GM21825 (cell line): ENCODE measurements at regions not wholly inside any gene's neighbourhood (a gene's known extent, or its start where the extent isn't known, plus 50 kb on each side); places are given as distances from the start of the nearest gene placed in this dataset.
"Not testable (repeated sequence)": the region's sequence is repeated elsewhere in the genome, so short reads cannot be mapped to it uniquely, and the experiment has no call there.

ENCODE experiments used
- ATAC-seq: cut with Tn5 transposase; IDR thresholded peaks from one replicate; pipeline ENCODE4 v1.9.1; 2021; ENCODE audit warnings: mild to moderate bottlenecking, moderate library complexity; ENCODE audit not compliant: unreplicated experiment

- ATAC-seq: no peak
Measured at GRCh38 chr7:125085084-125085483, 155.5 kb upstream of the POT1 start.

GRCh38 chr7:125084196-125084595, 154.6 kb upstream of the POT1 start:
- ATAC-seq: no peak

DNA sequence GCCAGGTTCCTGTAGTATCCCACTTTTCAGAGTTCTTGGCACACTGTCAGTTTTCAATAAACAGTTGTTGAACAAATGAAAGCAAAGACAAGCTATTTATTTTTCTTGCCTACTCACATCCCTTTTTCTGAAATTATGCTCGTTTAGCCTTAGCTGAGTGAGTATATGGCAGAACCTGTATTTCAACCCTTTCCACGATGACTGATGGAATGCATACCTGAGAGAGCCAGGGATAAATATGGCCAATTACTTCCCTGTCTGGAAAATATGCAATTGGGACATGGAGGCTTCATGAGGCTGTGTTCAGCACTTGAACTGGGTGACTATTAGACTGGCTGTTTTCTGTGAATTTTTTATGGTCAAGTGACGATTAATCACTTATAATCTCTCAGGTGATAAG, 144.5 kb upstream of the POT1 start:
- no peak for ATAC-seq

DNA sequence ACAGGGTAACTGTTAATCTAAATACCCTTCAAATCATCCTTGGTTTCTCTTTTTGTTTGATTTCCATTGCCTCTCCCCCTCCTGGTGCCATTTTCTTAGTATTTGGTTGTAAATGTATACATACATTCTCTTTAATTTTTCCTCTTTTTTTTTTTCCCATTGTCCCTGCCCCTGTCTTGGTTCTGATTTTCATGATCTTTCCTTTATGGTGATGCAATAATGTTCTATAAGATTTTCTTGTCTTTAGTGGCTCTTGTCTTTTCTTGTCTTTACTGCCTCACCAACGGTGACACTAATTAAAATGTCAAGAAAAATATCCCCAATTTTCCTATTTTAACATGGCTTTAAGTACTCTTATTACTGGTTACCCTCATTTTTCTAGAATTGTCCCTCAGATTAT, 135.9 kb upstream of the POT1 start:
- no peak for ATAC-seq

GRCh38 chr7:125065001-125065400, 135.4 kb upstream of the POT1 start:
- no peak for ATAC-seq

GRCh38 chr7:125061776-125062397, 132.3 kb upstream of the POT1 start:
- ATAC-seq: peak; percentile 82

DNA sequence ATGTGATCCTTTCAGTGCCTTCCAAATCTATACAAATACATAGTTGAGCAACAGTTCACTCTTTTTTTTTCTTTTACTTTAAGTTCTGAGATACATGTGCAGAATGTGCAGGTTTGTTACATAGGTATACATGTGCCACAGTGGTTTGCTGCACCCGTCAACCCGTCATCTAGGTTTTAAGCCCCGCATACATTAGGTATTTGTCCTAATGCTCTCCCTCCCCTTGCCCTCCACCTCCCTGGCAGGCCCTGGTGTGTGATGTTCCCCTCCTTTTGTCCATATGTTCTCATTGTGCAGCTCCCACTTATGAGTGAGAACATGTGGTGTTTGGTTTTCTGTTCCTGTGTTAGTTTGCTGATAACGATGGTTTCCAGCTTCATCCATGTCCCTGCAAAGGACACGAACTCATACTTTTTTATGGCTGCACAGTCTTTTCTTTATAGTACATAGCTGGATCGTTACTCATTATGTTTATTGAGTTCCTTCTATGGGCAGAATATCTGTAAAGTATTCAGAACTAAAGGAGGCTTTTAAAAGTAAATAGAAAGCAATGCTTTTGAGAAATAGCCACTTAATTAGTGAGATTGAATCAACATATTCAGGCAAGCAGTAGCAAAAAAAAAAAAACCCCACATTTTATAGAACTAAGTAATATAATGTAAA, 131.6 kb upstream of the POT1 start:
- ATAC-seq: not testable (repeated sequence)

- no peak for ATAC-seq
Measured at GRCh38 chr7:125059861-125060456, 130.3 kb upstream of the POT1 start.

- ATAC-seq: no peak
Measured at GRCh38 chr7:125057963-125058362, 128.3 kb upstream of the POT1 start.

DNA sequence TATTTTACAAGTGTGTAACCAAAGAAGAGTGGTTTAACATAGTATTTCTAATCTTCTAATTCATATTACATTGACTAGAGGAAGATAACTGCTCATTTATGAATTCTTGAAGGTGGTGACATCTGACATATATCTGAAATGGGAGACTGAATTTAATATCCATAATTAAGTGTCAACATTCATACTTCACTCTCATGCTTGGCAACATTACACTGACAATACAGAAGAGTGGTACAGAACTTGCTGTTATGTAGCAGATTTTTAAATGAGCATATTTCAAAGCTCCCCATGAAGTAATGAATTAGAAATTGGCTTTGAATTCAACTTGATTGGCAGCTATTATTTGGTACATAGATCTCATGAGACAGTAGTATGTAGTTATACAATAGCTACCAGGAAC, 125.8 kb upstream of the POT1 start:
- no peak for ATAC-seq

GRCh38 chr7:125046767-125047166, 117.1 kb upstream of the POT1 start:
- no peak for ATAC-seq

GRCh38 chr7:125033506-125033905, 103.9 kb upstream of the POT1 start:
- ATAC-seq: no peak

GRCh38 chr7:125032943-125033342, 103.3 kb upstream of the POT1 start:
- ATAC-seq: no peak

GRCh38 chr7:125030756-125031387, 101.2 kb upstream of the POT1 start:
- no peak for ATAC-seq

DNA sequence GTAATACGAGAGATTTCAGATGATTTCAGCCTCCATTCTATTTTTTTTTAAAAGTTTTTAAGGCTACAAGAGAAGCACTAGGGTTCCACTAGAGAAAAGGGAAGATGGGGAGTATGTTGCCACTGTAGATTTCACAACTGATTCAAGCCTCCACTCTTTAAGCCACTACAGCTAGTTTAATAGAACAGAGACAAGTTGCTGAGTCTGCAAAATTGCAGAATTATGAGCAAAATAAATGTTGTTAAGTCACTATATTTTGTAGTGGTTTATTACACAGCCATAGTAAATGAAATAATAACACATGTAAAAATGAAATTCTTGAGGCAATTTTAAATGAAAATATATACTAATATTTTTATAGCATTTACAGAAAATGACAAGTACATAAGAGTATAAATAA, 96.0 kb upstream of the POT1 start:
- no peak for ATAC-seq

- no peak for ATAC-seq
Measured at GRCh38 chr7:125020801-125021200, 91.2 kb upstream of the POT1 start.

- no peak for ATAC-seq
Measured at GRCh38 chr7:125010540-125010939, 80.9 kb upstream of the POT1 start.

GRCh38 chr7:124996778-124997177, 67.2 kb upstream of the POT1 start:
- ATAC-seq: no peak

DNA sequence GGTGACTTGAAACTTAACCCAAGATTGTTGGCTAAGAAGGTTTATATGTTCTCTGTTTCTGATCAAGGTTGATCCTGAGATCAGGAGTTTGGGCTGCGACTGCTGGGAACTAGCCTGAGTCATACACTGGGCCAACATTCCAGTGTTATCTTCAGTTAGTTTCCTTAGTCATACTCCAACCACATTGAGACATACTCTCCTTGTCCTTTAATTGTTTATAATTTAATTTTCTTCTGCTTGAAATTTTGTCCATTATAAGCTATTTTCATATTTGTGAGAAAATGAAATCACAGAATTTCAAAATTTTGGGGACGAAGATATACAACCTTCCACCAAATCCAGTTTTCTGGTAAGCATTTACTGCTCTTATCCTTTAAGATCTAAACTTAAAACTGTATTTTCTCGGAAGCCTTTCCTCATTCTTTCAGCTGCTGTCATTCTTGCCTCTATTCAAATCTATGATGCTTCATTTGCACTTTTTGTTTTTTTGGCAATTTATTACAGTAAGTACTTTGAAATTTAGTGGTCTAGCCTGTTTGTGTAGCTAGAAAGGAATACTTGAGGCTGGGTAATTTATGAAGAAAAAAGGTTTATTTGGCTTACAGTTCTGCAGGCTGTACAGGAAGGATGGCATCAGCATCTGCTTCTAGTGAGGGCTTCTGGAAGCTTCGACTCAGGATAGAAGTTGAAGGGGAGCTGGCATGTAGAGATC, 63.4 kb upstream of the POT1 start:
- ATAC-seq: no peak

- ATAC-seq: no peak
Measured at GRCh38 chr7:124989911-124990310, 60.3 kb upstream of the POT1 start.
